ENCODE measurements at regions not wholly inside any gene's neighbourhood (a gene's known extent, or its start where the extent isn't known, plus 50 kb on each side); places are given as distances from the start of the nearest gene placed in this dataset.
A peak's percentile ranks its signal among the peaks of the same experiment; 100 is the strongest.

DNA sequence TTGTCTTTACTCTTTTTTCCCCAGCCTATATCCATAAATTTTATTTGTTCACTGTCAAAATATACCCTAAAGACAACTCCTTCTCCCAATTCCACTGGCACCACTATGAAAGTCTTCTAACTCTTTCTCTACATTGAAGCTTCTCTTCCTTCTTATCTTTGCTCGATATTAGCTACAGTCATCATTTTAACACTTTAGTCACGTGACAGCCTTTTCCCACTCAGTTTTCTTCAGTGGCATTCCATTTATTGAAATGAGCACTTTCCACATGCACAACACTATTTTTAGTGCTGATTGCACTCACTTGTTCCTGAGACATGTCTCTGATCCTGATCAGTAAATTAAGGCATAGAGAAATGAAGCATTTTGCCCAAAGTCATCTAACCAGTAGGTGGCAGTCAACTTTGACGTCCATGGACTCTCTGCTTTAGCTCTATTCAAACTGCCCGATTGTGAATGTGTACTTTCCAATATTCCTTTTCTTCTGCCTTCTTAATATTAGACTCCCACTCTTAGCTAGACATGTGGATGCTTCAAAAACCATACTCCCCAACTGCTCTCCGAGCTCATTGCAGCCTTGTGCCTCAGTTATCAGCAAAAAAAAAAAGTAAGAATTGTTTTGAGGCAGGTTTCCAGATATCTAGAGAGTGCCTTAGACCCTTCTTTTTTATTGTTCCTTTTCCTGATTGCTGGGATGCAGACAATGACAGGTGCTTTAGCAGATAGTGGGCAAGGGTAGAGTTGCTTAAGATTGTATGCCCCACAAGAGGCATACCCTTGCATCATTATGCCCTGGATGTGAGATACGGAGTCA is 394.4 kb upstream of the ADGRL3 start:
- TF ChIP-seq, protein P1, sequence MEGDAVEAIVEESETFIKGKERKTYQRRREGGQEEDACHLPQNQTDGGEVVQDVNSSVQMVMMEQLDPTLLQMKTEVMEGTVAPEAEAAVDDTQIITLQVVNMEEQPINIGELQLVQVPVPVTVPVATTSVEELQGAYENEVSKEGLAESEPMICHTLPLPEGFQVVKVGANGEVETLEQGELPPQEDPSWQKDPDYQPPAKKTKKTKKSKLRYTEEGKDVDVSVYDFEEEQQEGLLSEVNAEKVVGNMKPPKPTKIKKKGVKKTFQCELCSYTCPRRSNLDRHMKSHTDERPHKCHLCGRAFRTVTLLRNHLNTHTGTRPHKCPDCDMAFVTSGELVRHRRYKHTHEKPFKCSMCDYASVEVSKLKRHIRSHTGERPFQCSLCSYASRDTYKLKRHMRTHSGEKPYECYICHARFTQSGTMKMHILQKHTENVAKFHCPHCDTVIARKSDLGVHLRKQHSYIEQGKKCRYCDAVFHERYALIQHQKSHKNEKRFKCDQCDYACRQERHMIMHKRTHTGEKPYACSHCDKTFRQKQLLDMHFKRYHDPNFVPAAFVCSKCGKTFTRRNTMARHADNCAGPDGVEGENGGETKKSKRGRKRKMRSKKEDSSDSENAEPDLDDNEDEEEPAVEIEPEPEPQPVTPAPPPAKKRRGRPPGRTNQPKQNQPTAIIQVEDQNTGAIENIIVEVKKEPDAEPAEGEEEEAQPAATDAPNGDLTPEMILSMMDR (conservative IDR thresholded peaks at IDR 0.05; ENCODE audit: low read depth, low read length): peak; percentile 95
- TF ChIP-seq EZH2 (IDR thresholded peaks at IDR 0.05; ENCODE audit: low read length, unreplicated experiment) (no peak), EZH2phosphoT487 (IDR thresholded peaks at IDR 0.05; ENCODE audit: borderline replicate concordance, low read length) (no peak)

All from PC-3 (cell line).